ENCODE measurements at regions not wholly inside any gene's neighbourhood (a gene's known extent, or its start where the extent isn't known, plus 50 kb on each side); places are given as distances from the start of the nearest gene placed in this dataset.
"Not testable (repeated sequence)": the region's sequence is repeated elsewhere in the genome, so short reads cannot be mapped to it uniquely, and the experiment has no call there.

- no peak overlapping the region for H3K9ac ChIP-seq (ENCODE audit: low read length)
- H3K4me3 ChIP-seq (ENCODE audit: low read length): no peak overlapping the region
- no peak for DNase-seq (ENCODE audit: low read depth)
- no peaks in the 10 kb centered on the region for H3K36me3 ChIP-seq (ENCODE audit: control insufficient read depth, insufficient read depth, low read length, severe bottlenecking)
- H3K27me3 ChIP-seq (replicated peaks; ENCODE audit: control insufficient read depth, insufficient read depth, low read length): no peaks in the 10 kb centered on the region
- no peaks in the 10 kb centered on the region for H3K4me1 ChIP-seq (ENCODE audit: control insufficient read depth, insufficient read depth, low read length)
- H3K9me3 ChIP-seq (ENCODE audit: control insufficient read depth, low read length): peaks cover 3% of the 10 kb centered on the region
Observed at GRCh38 chr3:189375532-189375931, 203.8 kb downstream of the TPRG1 start.

GRCh38 chr3:189383630-189384029, 211.9 kb downstream of the TPRG1 start:
- Histone ChIP-seq H3K36me3 (ENCODE audit: control insufficient read depth, insufficient read depth, low read length, severe bottlenecking) (no peaks in the 10 kb centered on the region), H3K27me3 (replicated peaks; ENCODE audit: control insufficient read depth, insufficient read depth, low read length) (no peaks in the 10 kb centered on the region), H3K9me3 (ENCODE audit: control insufficient read depth, low read length) (no peaks in the 10 kb centered on the region), H3K4me1 (ENCODE audit: control insufficient read depth, insufficient read depth, low read length) (no peaks in the 10 kb centered on the region), H3K9ac (ENCODE audit: low read length) (no peak overlapping the region), H3K4me3 (ENCODE audit: low read length) (no peak overlapping the region)
- DNase-seq (ENCODE audit: low read depth): no peak

- not testable (repeated sequence) for H3K4me3 ChIP-seq (ENCODE audit: low read length); H3K4me1 ChIP-seq (ENCODE audit: control insufficient read depth, insufficient read depth, low read length); H3K27me3 ChIP-seq (replicated peaks; ENCODE audit: control insufficient read depth, insufficient read depth, low read length); H3K36me3 ChIP-seq (ENCODE audit: control insufficient read depth, insufficient read depth, low read length, severe bottlenecking); DNase-seq (ENCODE audit: low read depth); H3K9me3 ChIP-seq (ENCODE audit: control insufficient read depth, low read length); H3K9ac ChIP-seq (ENCODE audit: low read length)
Observed at GRCh38 chr3:189385880-189386279, 214.1 kb downstream of the TPRG1 start.

GRCh38 chr3:189386739-189387138, 215.0 kb downstream of the TPRG1 start:
- H3K9ac ChIP-seq (ENCODE audit: low read length): no peak overlapping the region
- DNase-seq (ENCODE audit: low read depth): no peak
- no peak overlapping the region for H3K4me3 ChIP-seq (ENCODE audit: low read length)
- H3K4me1 ChIP-seq (ENCODE audit: control insufficient read depth, insufficient read depth, low read length): no peaks in the 10 kb centered on the region
- no peaks in the 10 kb centered on the region for H3K36me3 ChIP-seq (ENCODE audit: control insufficient read depth, insufficient read depth, low read length, severe bottlenecking)
- no peaks in the 10 kb centered on the region for H3K27me3 ChIP-seq (replicated peaks; ENCODE audit: control insufficient read depth, insufficient read depth, low read length)
- H3K9me3 ChIP-seq (ENCODE audit: control insufficient read depth, low read length): no peaks in the 10 kb centered on the region

GRCh38 chr3:189389346-189389745, 217.6 kb downstream of the TPRG1 start:
- no peaks in the 10 kb centered on the region for H3K4me1 ChIP-seq (ENCODE audit: control insufficient read depth, insufficient read depth, low read length)
- H3K27me3 ChIP-seq (replicated peaks; ENCODE audit: control insufficient read depth, insufficient read depth, low read length): no peaks in the 10 kb centered on the region
- no peak overlapping the region for H3K9ac ChIP-seq (ENCODE audit: low read length)
- H3K4me3 ChIP-seq (ENCODE audit: low read length): no peak overlapping the region
- no peaks in the 10 kb centered on the region for H3K36me3 ChIP-seq (ENCODE audit: control insufficient read depth, insufficient read depth, low read length, severe bottlenecking)
- DNase-seq (ENCODE audit: low read depth): no peak
- no peaks in the 10 kb centered on the region for H3K9me3 ChIP-seq (ENCODE audit: control insufficient read depth, low read length)

GRCh38 chr3:189393598-189393997, 221.8 kb downstream of the TPRG1 start:
- peak; percentile 8 for DNase-seq (ENCODE audit: low read depth)
- H3K4me1 ChIP-seq (ENCODE audit: control insufficient read depth, insufficient read depth, low read length): no peaks in the 10 kb centered on the region
- H3K36me3 ChIP-seq (ENCODE audit: control insufficient read depth, insufficient read depth, low read length, severe bottlenecking): no peaks in the 10 kb centered on the region
- no peaks in the 10 kb centered on the region for H3K9me3 ChIP-seq (ENCODE audit: control insufficient read depth, low read length)
- H3K4me3 ChIP-seq (ENCODE audit: low read length): no peak overlapping the region
- H3K27me3 ChIP-seq (replicated peaks; ENCODE audit: control insufficient read depth, insufficient read depth, low read length): no peaks in the 10 kb centered on the region
- no peak overlapping the region for H3K9ac ChIP-seq (ENCODE audit: low read length)

- Histone ChIP-seq H3K9me3 (ENCODE audit: control insufficient read depth, low read length) (no peaks in the 10 kb centered on the region), H3K36me3 (ENCODE audit: control insufficient read depth, insufficient read depth, low read length, severe bottlenecking) (no peaks in the 10 kb centered on the region), H3K4me1 (ENCODE audit: control insufficient read depth, insufficient read depth, low read length) (no peaks in the 10 kb centered on the region), H3K9ac (ENCODE audit: low read length) (no peak overlapping the region), H3K27me3 (replicated peaks; ENCODE audit: control insufficient read depth, insufficient read depth, low read length) (no peaks in the 10 kb centered on the region), H3K4me3 (ENCODE audit: low read length) (no peak overlapping the region)
- no peak for DNase-seq (ENCODE audit: low read depth)
Observed at GRCh38 chr3:189394599-189395121, 222.9 kb downstream of the TPRG1 start.

- Histone ChIP-seq H3K4me1 (ENCODE audit: control insufficient read depth, insufficient read depth, low read length) (no peaks in the 10 kb centered on the region), H3K36me3 (ENCODE audit: control insufficient read depth, insufficient read depth, low read length, severe bottlenecking) (no peaks in the 10 kb centered on the region), H3K4me3 (ENCODE audit: low read length) (no peak overlapping the region), H3K9me3 (ENCODE audit: control insufficient read depth, low read length) (no peaks in the 10 kb centered on the region), H3K27me3 (replicated peaks; ENCODE audit: control insufficient read depth, insufficient read depth, low read length) (no peaks in the 10 kb centered on the region), H3K9ac (ENCODE audit: low read length) (no peak overlapping the region)
- no peak for DNase-seq (ENCODE audit: low read depth)
Observed at GRCh38 chr3:189395825-189396224, 224.1 kb downstream of the TPRG1 start.

- Histone ChIP-seq H3K9ac (ENCODE audit: low read length) (no peak overlapping the region), H3K27me3 (replicated peaks; ENCODE audit: control insufficient read depth, insufficient read depth, low read length) (no peaks in the 10 kb centered on the region), H3K9me3 (ENCODE audit: control insufficient read depth, low read length) (peaks cover 6% of the 10 kb centered on the region), H3K36me3 (ENCODE audit: control insufficient read depth, insufficient read depth, low read length, severe bottlenecking) (no peaks in the 10 kb centered on the region), H3K4me3 (ENCODE audit: low read length) (no peak overlapping the region), H3K4me1 (ENCODE audit: control insufficient read depth, insufficient read depth, low read length) (no peaks in the 10 kb centered on the region)
- no peak for DNase-seq (ENCODE audit: low read depth)
Observed at GRCh38 chr3:189398656-189399055, 226.9 kb downstream of the TPRG1 start.

- Histone ChIP-seq H3K27me3 (replicated peaks; ENCODE audit: control insufficient read depth, insufficient read depth, low read length) (no peaks in the 10 kb centered on the region), H3K4me3 (ENCODE audit: low read length) (no peak overlapping the region), H3K9ac (ENCODE audit: low read length) (no peak overlapping the region)
Observed at GRCh38 chr3:189401196-189401595, 229.4 kb downstream of the TPRG1 start.

GRCh38 chr3:189403194-189403593, 228.0 kb upstream of the TP63 start:
- Histone ChIP-seq H3K36me3 (ENCODE audit: control insufficient read depth, insufficient read depth, low read length, severe bottlenecking) (no peaks in the 10 kb centered on the region), H3K27me3 (replicated peaks; ENCODE audit: control insufficient read depth, insufficient read depth, low read length) (no peaks in the 10 kb centered on the region), H3K4me3 (ENCODE audit: low read length) (no peak overlapping the region), H3K9me3 (ENCODE audit: control insufficient read depth, low read length) (peaks cover 6% of the 10 kb centered on the region), H3K4me1 (ENCODE audit: control insufficient read depth, insufficient read depth, low read length) (no peaks in the 10 kb centered on the region), H3K9ac (ENCODE audit: low read length) (no peak overlapping the region)
- DNase-seq (ENCODE audit: low read depth): no peak

More at GRCh38 chr3:189401196-189401595, 229.4 kb downstream of the TPRG1 start:
- H3K9me3 ChIP-seq (ENCODE audit: control insufficient read depth, low read length): peaks cover 6% of the 10 kb centered on the region
- DNase-seq (ENCODE audit: low read depth): no peak
- H3K36me3 ChIP-seq (ENCODE audit: control insufficient read depth, insufficient read depth, low read length, severe bottlenecking): no peaks in the 10 kb centered on the region
- H3K4me1 ChIP-seq (ENCODE audit: control insufficient read depth, insufficient read depth, low read length): no peaks in the 10 kb centered on the region

- H3K36me3 ChIP-seq (ENCODE audit: control insufficient read depth, insufficient read depth, low read length, severe bottlenecking): no peaks in the 10 kb centered on the region
- no peaks in the 10 kb centered on the region for H3K27me3 ChIP-seq (replicated peaks; ENCODE audit: control insufficient read depth, insufficient read depth, low read length)
- DNase-seq (ENCODE audit: low read depth): no peak
- no peak overlapping the region for H3K4me3 ChIP-seq (ENCODE audit: low read length)
- H3K9me3 ChIP-seq (ENCODE audit: control insufficient read depth, low read length): peaks cover 6% of the 10 kb centered on the region
- no peaks in the 10 kb centered on the region for H3K4me1 ChIP-seq (ENCODE audit: control insufficient read depth, insufficient read depth, low read length)
- H3K9ac ChIP-seq (ENCODE audit: low read length): no peak overlapping the region
Observed at GRCh38 chr3:189404024-189404423, 227.2 kb upstream of the TP63 start.
